ENCODE measurements at regions not wholly inside any gene's neighbourhood (a gene's known extent, or its start where the extent isn't known, plus 50 kb on each side); places are given as distances from the start of the nearest gene placed in this dataset.

DNA sequence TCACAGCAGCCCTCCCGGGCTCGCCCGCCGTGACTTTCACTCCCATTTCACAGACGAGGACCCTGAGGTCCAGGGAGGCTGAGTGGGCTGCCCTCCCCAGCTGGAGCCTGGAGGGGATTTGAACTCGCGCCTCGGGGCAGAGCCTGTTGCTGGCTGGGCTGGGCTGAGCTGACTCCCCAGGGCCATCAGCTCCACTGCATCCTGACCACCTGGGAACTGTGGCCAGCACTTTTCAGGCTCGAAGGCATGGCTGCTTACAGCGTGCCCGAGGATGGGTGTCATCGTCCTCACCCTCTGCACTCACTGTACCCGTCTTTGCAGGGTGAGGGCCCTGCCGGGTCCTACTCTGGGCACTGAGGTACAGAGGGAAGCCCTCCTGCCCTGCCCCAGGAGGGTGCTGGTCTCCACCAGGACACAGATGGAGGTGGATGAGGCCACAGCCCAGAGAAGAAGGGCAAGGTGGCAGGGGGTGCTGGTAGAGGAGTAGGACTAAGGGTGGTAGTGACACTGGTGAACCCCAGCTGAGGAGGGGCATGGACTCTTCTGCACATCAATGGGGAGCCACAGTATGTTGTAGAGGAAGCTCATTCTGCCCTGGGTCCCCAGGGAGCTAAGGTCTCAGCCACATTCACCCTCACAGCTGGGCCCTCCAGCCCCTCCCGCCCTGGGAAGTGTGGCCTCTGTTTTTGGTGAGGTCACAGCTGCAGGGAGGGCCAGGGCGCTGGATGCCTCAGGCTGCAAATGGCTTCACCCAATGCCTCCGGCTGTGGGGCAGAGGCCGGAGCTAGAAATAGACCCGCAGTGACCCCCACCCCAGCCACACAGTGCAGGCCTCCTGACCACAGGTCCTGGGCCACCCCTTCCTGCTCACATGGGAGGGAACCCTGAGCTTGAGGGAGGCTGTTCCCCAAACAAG, 365.1 kb upstream of the SFSWAP start:
- Histone ChIP-seq H3K4me1 (peaks cover 68% of the 10 kb centered on the region), H4K20me1 (no peaks in the 10 kb centered on the region), H3K4me2 (peak overlapping the region; percentile 88), H3K27me3 (no peaks in the 10 kb centered on the region), H3K4me3 (0 out of 2 replicates have a peak overlapping the region, but pooled peaks have one; percentile 36), H3K36me3 (no peaks in the 10 kb centered on the region), H3K9me3 (peaks cover 23% of the 10 kb centered on the region), H3K9ac (0 out of 2 replicates have a peak overlapping the region, but pooled peaks have one; percentile 16), H3K27ac (peak overlapping the region; percentile 53)
- TF ChIP-seq Cebpa-rat (IDR thresholded peaks at IDR 0.05): no peak

DNA sequence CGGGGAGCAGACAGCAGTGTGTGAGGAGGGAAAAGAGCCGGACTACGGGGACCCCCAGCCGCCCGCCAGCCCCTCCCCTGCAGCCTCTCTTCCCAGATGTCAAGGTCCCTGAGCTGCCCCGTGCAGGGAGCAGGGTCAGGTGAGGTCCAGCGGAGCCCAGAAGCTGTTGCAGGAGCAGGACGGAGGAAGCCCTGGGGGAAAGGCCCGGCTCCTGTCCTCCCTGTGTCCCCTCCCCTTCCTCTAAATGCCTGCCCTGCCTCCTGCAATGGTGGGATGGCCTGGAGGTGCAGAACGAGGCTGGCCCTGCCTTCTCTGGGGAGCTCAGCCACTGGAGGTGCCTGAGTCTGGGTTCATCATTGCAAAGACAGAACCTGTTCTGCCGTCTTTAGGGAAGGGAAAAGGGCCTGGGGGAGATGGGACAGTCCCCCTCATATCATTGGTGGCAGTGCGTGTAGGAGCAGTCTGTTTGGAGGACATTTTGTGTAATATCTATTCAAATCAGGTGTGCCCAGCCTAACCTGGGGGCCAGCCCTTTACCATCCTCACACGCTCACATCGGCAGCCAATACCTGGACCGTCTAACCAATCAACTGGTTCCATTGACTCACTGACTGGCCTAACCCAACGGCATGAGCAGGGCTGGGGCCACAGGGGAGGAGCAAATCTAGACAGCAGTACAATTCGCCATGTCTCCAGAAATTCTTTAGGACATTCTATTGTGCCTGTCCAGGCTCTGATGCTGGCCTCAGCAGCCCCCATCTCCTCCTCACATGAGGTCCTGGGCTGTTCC, 364.1 kb upstream of the SFSWAP start:
- no peaks in the 10 kb centered on the region for H3K27me3 ChIP-seq
- no peaks in the 10 kb centered on the region for H3K36me3 ChIP-seq
- H3K4me3 ChIP-seq: 0 out of 2 replicates have a peak overlapping the region, but pooled peaks have one; percentile 36
- H3K9me3 ChIP-seq: peaks cover 29% of the 10 kb centered on the region
- H3K9ac ChIP-seq: 0 out of 2 replicates have a peak overlapping the region, but pooled peaks have one; percentile 16
- no peak for TF ChIP-seq Cebpa-rat (IDR thresholded peaks at IDR 0.05)
- peak overlapping the region; percentile 88 for H3K4me2 ChIP-seq
- H3K27ac ChIP-seq: peak overlapping the region; percentile 53
- H3K4me1 ChIP-seq: peaks cover 68% of the 10 kb centered on the region
- H4K20me1 ChIP-seq: no peaks in the 10 kb centered on the region

GRCh38 chr12:131347345-131347714, 363.6 kb upstream of the SFSWAP start:
- Histone ChIP-seq H3K4me1 (peaks cover 67% of the 10 kb centered on the region), H4K20me1 (no peaks in the 10 kb centered on the region), H3K9me3 (peaks cover 29% of the 10 kb centered on the region), H3K4me2 (peak overlapping the region; percentile 88), H3K9ac (no peak overlapping the region), H3K36me3 (no peaks in the 10 kb centered on the region), H3K27me3 (no peaks in the 10 kb centered on the region), H3K4me3 (no peak overlapping the region), H3K27ac (no peak overlapping the region)
- TF ChIP-seq Cebpa-rat (IDR thresholded peaks at IDR 0.05): no peak

- H3K36me3 ChIP-seq: no peaks in the 10 kb centered on the region
- H3K4me1 ChIP-seq: peaks cover 67% of the 10 kb centered on the region
- no peak overlapping the region for H3K4me3 ChIP-seq
- H3K9ac ChIP-seq: no peak overlapping the region
- no peaks in the 10 kb centered on the region for H4K20me1 ChIP-seq
- peaks cover 29% of the 10 kb centered on the region for H3K9me3 ChIP-seq
- H3K4me2 ChIP-seq: peak overlapping the region; percentile 88
- no peak overlapping the region for H3K27ac ChIP-seq
- no peak for TF ChIP-seq Cebpa-rat (IDR thresholded peaks at IDR 0.05)
- no peaks in the 10 kb centered on the region for H3K27me3 ChIP-seq
Measured at GRCh38 chr12:131347732-131348131, 363.2 kb upstream of the SFSWAP start.

- Histone ChIP-seq H3K4me2 (peak overlapping the region; percentile 88), H3K36me3 (no peaks in the 10 kb centered on the region), H3K4me1 (peaks cover 67% of the 10 kb centered on the region), H3K27me3 (no peaks in the 10 kb centered on the region), H3K9ac (no peak overlapping the region), H4K20me1 (no peaks in the 10 kb centered on the region), H3K27ac (no peak overlapping the region), H3K4me3 (no peak overlapping the region), H3K9me3 (peaks cover 24% of the 10 kb centered on the region)
- TF ChIP-seq Cebpa-rat (IDR thresholded peaks at IDR 0.05): no peak
Measured at GRCh38 chr12:131348231-131348630, 362.7 kb upstream of the SFSWAP start.

GRCh38 chr12:131348646-131349045, 362.2 kb upstream of the SFSWAP start:
- peaks cover 67% of the 10 kb centered on the region for H3K4me1 ChIP-seq
- H4K20me1 ChIP-seq: no peaks in the 10 kb centered on the region
- no peak overlapping the region for H3K9ac ChIP-seq
- peaks cover 20% of the 10 kb centered on the region for H3K9me3 ChIP-seq
- no peaks in the 10 kb centered on the region for H3K36me3 ChIP-seq
- H3K27ac ChIP-seq: no peak overlapping the region
- no peak for TF ChIP-seq Cebpa-rat (IDR thresholded peaks at IDR 0.05)
- H3K4me3 ChIP-seq: no peak overlapping the region
- peak overlapping the region; percentile 88 for H3K4me2 ChIP-seq
- no peaks in the 10 kb centered on the region for H3K27me3 ChIP-seq

GRCh38 chr12:131349397-131350127, 361.3 kb upstream of the SFSWAP start:
- Histone ChIP-seq H3K36me3 (no peaks in the 10 kb centered on the region), H3K4me3 (no peak overlapping the region), H3K27me3 (no peaks in the 10 kb centered on the region), H3K4me1 (peaks cover 75% of the 10 kb centered on the region), H3K4me2 (peak overlapping the region; percentile 88), H3K9ac (peak overlapping the region; percentile 49), H3K9me3 (peaks cover 18% of the 10 kb centered on the region), H4K20me1 (no peaks in the 10 kb centered on the region), H3K27ac (peak overlapping the region; percentile 73)
- no peak for TF ChIP-seq Cebpa-rat (IDR thresholded peaks at IDR 0.05)

- Histone ChIP-seq H3K27ac (peak overlapping the region; percentile 54), H3K4me2 (peak overlapping the region; percentile 68), H3K4me1 (peaks cover 68% of the 10 kb centered on the region), H3K9ac (no peak overlapping the region), H3K4me3 (0 out of 2 replicates have a peak overlapping the region, but pooled peaks have one; percentile 8), H3K27me3 (no peaks in the 10 kb centered on the region), H3K36me3 (no peaks in the 10 kb centered on the region), H3K9me3 (peaks cover 18% of the 10 kb centered on the region), H4K20me1 (no peaks in the 10 kb centered on the region)
- no peak for TF ChIP-seq Cebpa-rat (IDR thresholded peaks at IDR 0.05)
Measured at GRCh38 chr12:131350943-131351318, 360.0 kb upstream of the SFSWAP start.

DNA sequence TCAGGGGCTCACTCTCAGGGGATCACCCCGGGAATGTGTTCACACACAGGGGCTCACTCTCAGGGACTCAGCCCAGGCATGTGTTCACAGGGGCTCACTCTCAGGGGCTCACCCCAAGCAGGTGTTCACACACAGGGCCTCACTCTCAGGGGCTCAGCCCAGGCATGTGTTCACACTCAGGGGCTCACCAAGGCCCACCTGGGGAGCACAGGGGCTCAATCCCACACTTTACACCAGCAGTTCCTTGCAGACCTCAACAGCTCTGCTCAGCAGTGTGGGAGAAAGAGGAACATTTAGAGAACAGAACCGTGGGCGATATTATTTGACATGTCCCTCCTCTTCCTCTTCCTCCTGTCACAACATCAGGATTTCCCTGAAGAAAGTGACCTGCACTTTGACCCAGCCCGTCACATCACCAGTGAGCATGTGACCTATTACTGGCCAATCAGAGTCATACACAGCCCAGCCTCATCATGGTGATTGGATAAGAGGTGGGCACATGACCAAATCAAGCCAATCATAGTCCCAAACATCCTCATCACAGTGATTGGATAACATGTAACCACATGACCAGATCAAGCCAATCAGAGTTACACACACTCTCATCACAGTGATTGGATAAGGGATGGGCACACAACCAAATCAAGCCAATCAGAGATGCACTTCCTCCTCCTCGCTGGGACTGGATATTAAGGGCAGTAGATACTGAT, 359.4 kb upstream of the SFSWAP start:
- Histone ChIP-seq H3K9ac (no peak overlapping the region), H3K4me2 (peak overlapping the region; percentile 68), H3K27me3 (no peaks in the 10 kb centered on the region), H4K20me1 (no peaks in the 10 kb centered on the region), H3K27ac (peak overlapping the region; percentile 54), H3K36me3 (no peaks in the 10 kb centered on the region), H3K9me3 (peaks cover 18% of the 10 kb centered on the region), H3K4me3 (0 out of 2 replicates have a peak overlapping the region, but pooled peaks have one; percentile 8), H3K4me1 (peaks cover 62% of the 10 kb centered on the region)
- TF ChIP-seq Cebpa-rat (IDR thresholded peaks at IDR 0.05): no peak

Measured in BLaER1 (cell line).